ENCODE measurements at regions not wholly inside any gene's neighbourhood (a gene's known extent, or its start where the extent isn't known, plus 50 kb on each side); places are given as distances from the start of the nearest gene placed in this dataset.
"Not testable (repeated sequence)": the region's sequence is repeated elsewhere in the genome, so short reads cannot be mapped to it uniquely, and the experiment has no call there.

DNA sequence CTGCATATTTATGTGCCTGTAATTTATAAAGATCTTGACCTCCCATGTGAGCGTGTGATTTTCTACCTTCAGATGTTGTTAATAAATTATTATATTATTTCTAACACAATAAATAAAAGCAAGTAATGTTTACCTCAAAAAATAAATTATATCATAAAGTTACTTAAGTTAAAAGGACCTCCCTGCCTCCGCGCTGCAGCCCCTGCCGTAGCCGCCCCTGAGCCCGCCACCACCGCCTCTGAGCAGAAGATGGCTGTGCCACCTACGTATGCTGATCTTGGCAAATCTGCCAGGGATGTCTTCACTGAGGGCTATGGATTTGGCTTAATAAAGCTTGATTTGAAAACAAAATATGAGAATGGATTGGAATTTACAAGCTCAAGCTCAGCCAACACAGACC is 119.6 kb upstream of the BRWD3 start:
- no peak overlapping the region for H3K27ac ChIP-seq
- TF ChIP-seq, protein P1, sequence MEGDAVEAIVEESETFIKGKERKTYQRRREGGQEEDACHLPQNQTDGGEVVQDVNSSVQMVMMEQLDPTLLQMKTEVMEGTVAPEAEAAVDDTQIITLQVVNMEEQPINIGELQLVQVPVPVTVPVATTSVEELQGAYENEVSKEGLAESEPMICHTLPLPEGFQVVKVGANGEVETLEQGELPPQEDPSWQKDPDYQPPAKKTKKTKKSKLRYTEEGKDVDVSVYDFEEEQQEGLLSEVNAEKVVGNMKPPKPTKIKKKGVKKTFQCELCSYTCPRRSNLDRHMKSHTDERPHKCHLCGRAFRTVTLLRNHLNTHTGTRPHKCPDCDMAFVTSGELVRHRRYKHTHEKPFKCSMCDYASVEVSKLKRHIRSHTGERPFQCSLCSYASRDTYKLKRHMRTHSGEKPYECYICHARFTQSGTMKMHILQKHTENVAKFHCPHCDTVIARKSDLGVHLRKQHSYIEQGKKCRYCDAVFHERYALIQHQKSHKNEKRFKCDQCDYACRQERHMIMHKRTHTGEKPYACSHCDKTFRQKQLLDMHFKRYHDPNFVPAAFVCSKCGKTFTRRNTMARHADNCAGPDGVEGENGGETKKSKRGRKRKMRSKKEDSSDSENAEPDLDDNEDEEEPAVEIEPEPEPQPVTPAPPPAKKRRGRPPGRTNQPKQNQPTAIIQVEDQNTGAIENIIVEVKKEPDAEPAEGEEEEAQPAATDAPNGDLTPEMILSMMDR (conservative IDR thresholded peaks at IDR 0.05), result no peak

DNA sequence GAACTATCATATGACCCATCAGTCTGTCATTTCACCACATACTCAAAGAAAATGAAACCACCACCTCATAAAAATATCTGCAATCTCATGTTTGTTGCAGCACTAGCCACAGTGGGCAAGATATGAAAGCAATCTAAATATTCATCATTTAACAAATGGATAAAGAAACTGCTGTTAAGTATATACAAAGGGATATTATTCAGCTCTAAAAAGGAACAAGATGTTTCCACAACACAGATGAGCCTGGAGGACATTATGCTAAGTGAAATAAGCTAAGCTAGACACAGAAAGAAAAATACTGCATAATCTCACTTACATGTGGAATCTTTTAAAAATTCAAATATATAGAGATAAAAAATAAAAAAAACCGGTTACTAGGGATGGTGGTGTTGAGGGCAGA is 108.2 kb upstream of the BRWD3 start:
- TF ChIP-seq, protein P1 (conservative IDR thresholded peaks at IDR 0.05), result no peak
- H3K27ac ChIP-seq, result no peak overlapping the region

DNA sequence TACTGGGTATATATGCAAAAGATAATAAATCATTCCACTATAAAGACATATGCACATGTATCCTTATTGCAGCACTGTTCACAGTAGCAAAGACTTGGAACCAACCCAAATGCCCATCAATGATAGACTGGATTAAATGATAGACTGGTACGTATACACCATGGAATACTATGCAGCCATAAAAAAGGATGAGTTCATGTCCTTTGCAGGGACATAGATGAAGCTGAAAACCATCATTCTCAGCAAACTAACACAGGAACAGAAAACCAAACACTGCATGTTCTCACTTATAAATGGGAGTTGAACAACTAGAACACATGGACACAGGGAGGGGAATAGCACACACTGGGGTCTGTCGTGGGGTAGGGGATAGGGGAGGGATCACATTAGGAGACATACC is 102.7 kb upstream of the BRWD3 start:
- H3K27ac ChIP-seq, result not testable (repeated sequence)

GRCh38 chrX:80879916-80880315 is 70.2 kb upstream of the BRWD3 start:
- TF ChIP-seq, protein P1 (conservative IDR thresholded peaks at IDR 0.05), result no peak
- no peak overlapping the region for H3K27ac ChIP-seq

DNA sequence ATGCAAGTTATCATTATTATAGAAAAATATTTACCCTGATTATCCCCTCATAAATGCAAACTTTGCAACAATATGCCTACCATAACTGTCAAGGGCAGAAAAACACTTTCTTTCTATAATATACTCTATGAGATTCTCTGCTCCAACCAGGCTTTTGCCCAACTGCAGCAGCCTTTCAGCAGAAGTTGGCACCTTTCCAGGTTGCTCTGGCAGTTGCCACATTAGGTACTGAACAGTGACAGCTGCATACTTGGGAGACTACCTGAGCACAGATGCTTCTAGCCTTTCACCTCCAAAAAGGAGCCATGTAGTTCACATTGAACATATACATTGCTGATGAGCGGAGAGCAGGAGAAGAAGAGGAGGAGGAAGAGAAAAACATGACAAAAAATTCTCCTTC is 69.5 kb upstream of the BRWD3 start:
- H3K27ac ChIP-seq, result no peak overlapping the region
- TF ChIP-seq, protein P1 (conservative IDR thresholded peaks at IDR 0.05), result no peak

DNA sequence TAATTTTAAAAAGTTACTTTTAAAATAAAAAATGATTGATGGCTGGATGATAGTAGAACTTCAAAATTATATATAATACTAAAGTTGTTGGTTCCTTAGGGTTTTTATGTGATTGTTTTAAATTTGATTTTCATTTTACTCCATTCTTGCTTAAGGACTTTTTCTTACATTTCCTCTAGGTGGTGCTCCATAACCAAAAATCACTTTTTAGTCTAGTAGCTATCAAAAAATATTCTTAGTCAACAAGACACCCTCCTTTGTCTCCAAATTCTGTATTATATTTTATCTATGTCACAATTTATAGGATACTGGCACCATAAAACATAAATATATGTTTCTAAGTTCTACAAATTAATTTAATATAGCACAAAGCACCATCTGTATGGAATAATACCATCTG is 67.2 kb upstream of the BRWD3 start:
- TF ChIP-seq, protein P1 (conservative IDR thresholded peaks at IDR 0.05), result peak; percentile 63

More for the DNA sequence above, 67.2 kb upstream of the BRWD3 start:
- no peak overlapping the region for H3K27ac ChIP-seq

Data from VCaP (cell line).